Esophagus muscularis mucosa (tissue), 4 donors: ENCODE measurements at regions not wholly inside any gene's neighbourhood (a gene's known extent, or its start where the extent isn't known, plus 50 kb on each side); places are given as distances from the start of the nearest gene placed in this dataset.

Source experiments
- DNase-seq: peaks from one replicate; pipeline ENCODE4 v3.0.0-alpha.2; 2017; ENCODE audit errors: extremely low spot score
- H3K27ac ChIP-seq, 4 donors: fragments of 200-600 bp; sonication (generic); replicated peaks in 1 of 4; 1 replicate in 3 of 4; 2 replicates in 1 of 4; pipeline ENCODE4 v1.5.1; 2016 to 2019; ENCODE audit warnings: mild to moderate bottlenecking in 1 of 4
- H3K27me3 ChIP-seq, 4 donors: fragments of 200-600 bp; sonication (generic); one replicate each; pipeline versions ENCODE4 v1.5.1 to v1.6.0; 2016 to 2019
- H3K36me3 ChIP-seq, 4 donors: fragments of 200-600 bp; sonication (generic); one replicate each; pipeline ENCODE4 v1.5.1; 2016 to 2019
- H3K4me1 ChIP-seq, 4 donors: fragments of 200-600 bp; sonication (generic); one replicate each; pipeline ENCODE4 v1.5.1; 2016 to 2019
- H3K4me3 ChIP-seq, 4 donors: fragments of 200-600 bp; sonication (generic); 1 replicate in 2 of 4; 2 replicates in 2 of 4; pipeline ENCODE4 v1.5.1; 2016 to 2019; ENCODE audit warnings: mild to moderate bottlenecking in 4 of 4, moderate library complexity in 1 of 4
- H3K9me3 ChIP-seq, 4 donors: fragments of 200-600 bp; sonication (generic); 1 replicate in 3 of 4; 2 replicates in 1 of 4; pipeline ENCODE4 v1.5.1; 2016 to 2019
- CTCF ChIP-seq, 3 experiments: fragments of 200-600 bp in 2 of 3; fragments of 450-650 bp in 1 of 3; sonication (generic) in 2 of 3; IDR thresholded peaks; one replicate each; pipeline ENCODE4 v1.5.1; 2017 to 2019; ENCODE audit warnings: antibody characterized with exemption in 3 of 3, mild to moderate bottlenecking in 2 of 3, moderate library complexity in 1 of 3
- EP300 ChIP-seq: sonication (generic); formaldehyde crosslinking; IDR thresholded peaks from one replicate; pipeline ENCODE4 v1.6.1; 2017; ENCODE audit warnings: antibody characterized with exemption
- POLR2A ChIP-seq: fragments of 450-650 bp; IDR thresholded peaks from one replicate; pipeline ENCODE4 v1.6.1; 2017; ENCODE audit warnings: antibody characterized with exemption, moderate library complexity, mild to moderate bottlenecking, low read depth
- POLR2AphosphoS5 ChIP-seq, 2 donors: sonication (generic); formaldehyde crosslinking; IDR thresholded peaks; one replicate each; pipeline ENCODE4 v1.6.1; 2017; ENCODE audit warnings: antibody characterized with exemption in 2 of 2
- WGBS: methylation state at CpG from one replicate; pipeline ENCODE4 v1.1.5; 2018; 5-methylcytosine and 5-hydroxymethylcytosine counted together
- intact Hi-C: fragments of 100-400 bp; cut with DNase I; formaldehyde crosslinking; loops from one replicate; pipeline ENCODE4 v1.15.1; 2023

DNA sequence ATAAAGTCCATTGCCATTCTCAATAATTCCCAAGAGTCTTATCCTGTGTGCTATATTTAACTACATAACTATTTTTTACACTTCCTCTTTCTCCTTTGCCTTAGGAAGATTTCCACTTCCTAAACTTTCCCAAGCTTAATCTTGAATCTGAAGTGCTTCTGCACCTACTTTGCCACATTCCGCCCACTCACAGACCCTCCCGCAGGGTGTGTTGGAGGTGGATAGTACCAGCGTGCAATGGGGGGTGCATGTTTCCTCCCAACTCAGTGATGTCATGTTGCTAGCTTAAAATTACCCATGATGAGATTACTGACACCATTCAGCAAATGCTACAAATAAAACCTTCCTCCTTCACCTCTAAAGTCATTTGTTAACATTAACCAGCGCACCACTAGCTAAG is 460.2 kb downstream of the NR2F1-AS1 start:
- Histone ChIP-seq H3K4me1 (peaks cover 0 to 9% (median 4%) of the 10 kb centered on the region in 4 donors), H3K36me3 (no peaks in the 10 kb centered on the region), H3K9me3 (no peaks in the 10 kb centered on the region), H3K27me3 (no peaks in the 10 kb centered on the region), H3K4me3 (no peak overlapping the region), H3K27ac (no peak overlapping the region)
- intact Hi-C loops: no loop called here
- 92% methylated on average over 4 of the region's 4 CpGs for WGBS
- no peak for TF ChIP-seq POLR2A
- no peak for DNase-seq

- Histone ChIP-seq H3K36me3 (no peaks in the 10 kb centered on the region), H3K27ac (no peak overlapping the region), H3K4me3 (no peak overlapping the region), H3K27me3 (no peaks in the 10 kb centered on the region), H3K9me3 (no peaks in the 10 kb centered on the region), H3K4me1 (peaks cover 0 to 9% (median 4%) of the 10 kb centered on the region in 4 donors)
- no peak for DNase-seq
- TF ChIP-seq POLR2A (no peak), CTCF (IDR thresholded peaks at IDR 0.05) (no peak)
- WGBS: 97% methylated on average over 1 of the region's 1 CpG
- intact Hi-C loops: no loop called here
Measured at GRCh38 chr5:93120051-93120450, 461.0 kb downstream of the NR2F1-AS1 start.

DNA sequence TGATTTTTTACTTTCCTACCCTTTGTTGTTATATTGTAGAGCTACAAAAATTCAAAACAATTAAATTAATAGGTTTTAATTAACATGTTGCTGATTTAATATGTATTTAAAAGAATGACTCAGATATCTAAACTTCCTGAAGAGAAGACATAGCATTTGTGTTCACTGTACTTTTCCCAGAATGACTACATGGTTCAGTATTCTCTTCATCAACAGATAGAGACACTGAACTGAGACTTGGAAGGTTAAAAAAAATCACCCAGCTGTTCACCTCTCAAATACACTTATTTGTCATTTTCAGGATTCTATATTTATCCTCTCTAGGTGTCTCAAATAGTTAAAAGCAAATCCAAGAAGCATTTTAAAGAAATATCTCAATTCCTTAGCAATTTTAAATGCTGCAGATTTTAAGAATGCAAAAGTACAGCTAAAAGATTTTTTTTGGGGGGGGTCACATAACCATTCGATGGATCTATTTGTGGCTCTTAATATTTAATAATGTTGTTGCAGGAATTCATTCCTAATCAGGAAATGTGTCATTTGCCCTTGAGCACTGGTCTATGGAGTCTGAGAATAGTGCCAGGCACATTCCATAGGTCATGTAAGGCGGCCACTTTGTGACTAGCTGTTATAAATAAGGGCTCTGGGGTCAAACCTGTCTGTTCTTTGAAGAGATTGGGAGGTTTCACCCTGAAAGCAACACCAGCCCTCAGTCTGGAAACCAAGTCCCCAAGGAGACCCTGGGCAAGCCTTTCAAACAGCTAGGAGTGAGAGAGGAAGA is 463.1 kb downstream of the NR2F1-AS1 start:
- Histone ChIP-seq H3K27ac (no peak overlapping the region), H3K36me3 (no peaks in the 10 kb centered on the region), H3K9me3 (no peaks in the 10 kb centered on the region), H3K4me1 (peaks cover 0 to 6% (median 4%) of the 10 kb centered on the region in 4 donors), H3K27me3 (no peaks in the 10 kb centered on the region), H3K4me3 (no peak overlapping the region)
- intact Hi-C loops: no loop called here
- TF ChIP-seq POLR2AphosphoS5 (IDR thresholded peaks at IDR 0.05): no peak
- DNase-seq: no peak
- WGBS: 57% methylated on average over 2 of the region's 2 CpGs

DNA sequence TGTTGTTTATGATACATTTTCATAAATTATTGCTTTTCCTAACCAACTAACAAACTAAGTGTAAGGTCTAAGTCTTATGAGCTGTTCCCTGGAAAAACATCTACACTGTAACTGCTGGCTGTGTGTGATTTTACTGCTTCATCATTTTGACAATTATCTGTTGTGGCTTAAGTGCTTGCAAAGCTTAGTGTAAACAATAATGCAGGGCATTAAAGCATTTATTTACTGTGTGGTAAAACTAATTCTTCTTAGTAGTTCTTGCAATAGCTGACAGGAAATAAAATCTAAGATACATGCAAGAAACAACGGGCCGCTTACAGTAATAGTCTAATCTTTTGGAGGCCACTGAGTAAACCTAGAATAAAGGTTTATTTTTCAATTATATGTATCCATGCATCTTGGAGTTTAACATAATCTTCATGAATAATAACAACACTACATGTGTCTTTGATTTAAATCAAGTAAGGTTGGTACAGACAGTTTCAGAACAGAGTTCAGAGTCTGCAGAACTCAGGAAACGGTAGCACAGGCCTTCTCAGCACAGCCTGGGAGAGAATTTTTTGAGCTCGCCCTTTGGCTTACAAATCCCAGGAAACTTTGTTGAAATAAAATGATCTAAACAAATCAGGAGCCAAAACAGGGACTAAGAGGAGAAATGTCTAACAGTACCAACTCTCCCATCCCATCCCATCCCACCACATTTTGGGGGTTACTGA is 473.1 kb downstream of the NR2F1-AS1 start:
- TF ChIP-seq POLR2AphosphoS5 (IDR thresholded peaks at IDR 0.05): no peak
- no peak for TF ChIP-seq POLR2A
- no peak for TF ChIP-seq CTCF (IDR thresholded peaks at IDR 0.05)
- no peak for TF ChIP-seq EP300
- H3K4me1 ChIP-seq: peaks cover 0 to 4% (median 0%) of the 10 kb centered on the region in 4 donors
- 74% methylated on average over 4 of the region's 4 CpGs for WGBS
- intact Hi-C loops: no loop called here
- no peaks in the 10 kb centered on the region for H3K27me3 ChIP-seq
- H3K27ac ChIP-seq: no peak overlapping the region
- H3K36me3 ChIP-seq: no peaks in the 10 kb centered on the region
- no peak overlapping the region for H3K4me3 ChIP-seq
- DNase-seq: no peak
- no peaks in the 10 kb centered on the region for H3K9me3 ChIP-seq

GRCh38 chr5:93107141-93107540 is 473.9 kb downstream of the NR2F1-AS1 start:
- DNase-seq: no peak
- WGBS: 44% methylated on average over 1 of the region's 1 CpG
- no peak for TF ChIP-seq POLR2AphosphoS5 (IDR thresholded peaks at IDR 0.05)
- no peak for TF ChIP-seq POLR2A
- no peak for TF ChIP-seq CTCF (IDR thresholded peaks at IDR 0.05)
- no peak for TF ChIP-seq EP300
- Histone ChIP-seq H3K4me1 (peaks cover 0 to 4% (median 0%) of the 10 kb centered on the region in 4 donors), H3K27ac (no peak overlapping the region), H3K9me3 (no peaks in the 10 kb centered on the region), H3K36me3 (no peaks in the 10 kb centered on the region), H3K27me3 (no peaks in the 10 kb centered on the region), H3K4me3 (no peak overlapping the region)
- intact Hi-C loops: no loop called here
